Endodermal cell (in vitro differentiated cells): ENCODE measurements at regions not wholly inside any gene's neighbourhood (a gene's known extent, or its start where the extent isn't known, plus 50 kb on each side); places are given as distances from the start of the nearest gene placed in this dataset.

Experiments
- DNase-seq: peaks from one replicate; pipeline ENCODE4 v3.0.0-alpha.2; 2017
- H3K27ac ChIP-seq: 2 replicates; pipeline ENCODE4 v1.5.1; 2013; ENCODE audit warnings: mild to moderate bottlenecking, low read depth, low read length, moderate library complexity
- H3K27me3 ChIP-seq: 2 replicates; pipeline ENCODE4 v1.6.1; 2013; ENCODE audit warnings: mild to moderate bottlenecking, low read length, moderate library complexity; ENCODE audit not compliant: insufficient read depth, control insufficient read depth, poor library complexity, severe bottlenecking
- H3K36me3 ChIP-seq: 2 replicates; pipeline ENCODE4 v1.7.0; 2013; ENCODE audit warnings: mild to moderate bottlenecking, low read length, moderate library complexity; ENCODE audit not compliant: control insufficient read depth, insufficient read depth
- H3K4me1 ChIP-seq: one replicate; pipeline ENCODE4 v1.7.0; 2013; ENCODE audit warnings: low read length; ENCODE audit not compliant: control insufficient read depth, insufficient read depth
- H3K4me3 ChIP-seq: 2 replicates; pipeline ENCODE4 v1.5.1; 2013; ENCODE audit warnings: mild to moderate bottlenecking, low read length, moderate library complexity
- H3K9ac ChIP-seq: 2 replicates; pipeline ENCODE4 v1.6.1; 2013; ENCODE audit warnings: mild to moderate bottlenecking, low read length, moderate library complexity; ENCODE audit not compliant: poor library complexity, severe bottlenecking; ENCODE audit errors: extremely low read depth
- H3K9me3 ChIP-seq: 2 replicates; pipeline ENCODE4 v1.6.1; 2013; ENCODE audit warnings: mild to moderate bottlenecking, low read length, moderate library complexity; ENCODE audit not compliant: control insufficient read depth
- H3K27ac Mint-ChIP-seq: 2 replicates; pipeline ENCODE4 v1.8.0; 2020; ENCODE audit warnings: mixed read lengths
- H3K27me3 Mint-ChIP-seq: 2 replicates; pipeline ENCODE4 v1.8.0; 2021; ENCODE audit warnings: mild to moderate bottlenecking, mixed read lengths; ENCODE audit not compliant: insufficient read depth
- H3K36me3 Mint-ChIP-seq: 2 replicates; pipeline ENCODE4 v1.8.0; 2020; ENCODE audit warnings: low read depth, mixed read lengths
- H3K4me1 Mint-ChIP-seq: 2 replicates; pipeline ENCODE4 v1.8.0; 2020; ENCODE audit warnings: mixed read lengths
- H3K4me3 Mint-ChIP-seq: 2 replicates; pipeline ENCODE4 v1.8.0; 2020; ENCODE audit warnings: mild to moderate bottlenecking, moderate library complexity, mixed read lengths
- H3K9me3 Mint-ChIP-seq: 2 replicates; pipeline ENCODE4 v1.8.0; 2020; ENCODE audit warnings: mild to moderate bottlenecking, mixed read lengths
- WGBS, 2 experiments: methylation state at CpG; one replicate each; pipeline versions ENCODE4 v1.1.5 to v1.1.7; 2013; ENCODE audit warnings: missing lambda C conversion rate in 2 of 2, mixed read lengths in 1 of 2; ENCODE audit not compliant: insufficient coverage in 1 of 2, insufficient read length in 1 of 2; 5-methylcytosine and 5-hydroxymethylcytosine counted together
- TF ChIP-seq, protein P1 (sequence below): fragments of 200-600 bp; sonication (generic); conservative IDR thresholded peaks from 2 replicates; pipeline ENCODE4 v1.5.0; 2021; ENCODE audit warnings: antibody characterized with exemption, mild to moderate bottlenecking

GRCh38 chr10:55104738-55105137 is 303.7 kb upstream of the PCDH15 start:
- Histone ChIP-seq H3K9ac (no peak overlapping the region), H3K36me3 (no peaks in the 10 kb centered on the region), H3K27me3 (no peaks in the 10 kb centered on the region), H3K4me3 (no peak overlapping the region), H3K9me3 (no peaks in the 10 kb centered on the region), H3K27ac (no peak overlapping the region), H3K4me1 (no peaks in the 10 kb centered on the region)
- Mint-ChIP-seq H3K27ac (no peak overlapping the region), H3K4me3 (no peak overlapping the region), H3K27me3 (no peaks in the 10 kb centered on the region), H3K9me3 (no peaks in the 10 kb centered on the region), H3K4me1 (peaks cover 6% of the 10 kb centered on the region), H3K36me3 (no peaks in the 10 kb centered on the region)
- 80 to 95% methylated on average over 1 to 2 of the region's 2 CpGs for WGBS, 2 experiments
- no peak for DNase-seq
- TF ChIP-seq, protein P1, sequence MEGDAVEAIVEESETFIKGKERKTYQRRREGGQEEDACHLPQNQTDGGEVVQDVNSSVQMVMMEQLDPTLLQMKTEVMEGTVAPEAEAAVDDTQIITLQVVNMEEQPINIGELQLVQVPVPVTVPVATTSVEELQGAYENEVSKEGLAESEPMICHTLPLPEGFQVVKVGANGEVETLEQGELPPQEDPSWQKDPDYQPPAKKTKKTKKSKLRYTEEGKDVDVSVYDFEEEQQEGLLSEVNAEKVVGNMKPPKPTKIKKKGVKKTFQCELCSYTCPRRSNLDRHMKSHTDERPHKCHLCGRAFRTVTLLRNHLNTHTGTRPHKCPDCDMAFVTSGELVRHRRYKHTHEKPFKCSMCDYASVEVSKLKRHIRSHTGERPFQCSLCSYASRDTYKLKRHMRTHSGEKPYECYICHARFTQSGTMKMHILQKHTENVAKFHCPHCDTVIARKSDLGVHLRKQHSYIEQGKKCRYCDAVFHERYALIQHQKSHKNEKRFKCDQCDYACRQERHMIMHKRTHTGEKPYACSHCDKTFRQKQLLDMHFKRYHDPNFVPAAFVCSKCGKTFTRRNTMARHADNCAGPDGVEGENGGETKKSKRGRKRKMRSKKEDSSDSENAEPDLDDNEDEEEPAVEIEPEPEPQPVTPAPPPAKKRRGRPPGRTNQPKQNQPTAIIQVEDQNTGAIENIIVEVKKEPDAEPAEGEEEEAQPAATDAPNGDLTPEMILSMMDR = no peak

DNA sequence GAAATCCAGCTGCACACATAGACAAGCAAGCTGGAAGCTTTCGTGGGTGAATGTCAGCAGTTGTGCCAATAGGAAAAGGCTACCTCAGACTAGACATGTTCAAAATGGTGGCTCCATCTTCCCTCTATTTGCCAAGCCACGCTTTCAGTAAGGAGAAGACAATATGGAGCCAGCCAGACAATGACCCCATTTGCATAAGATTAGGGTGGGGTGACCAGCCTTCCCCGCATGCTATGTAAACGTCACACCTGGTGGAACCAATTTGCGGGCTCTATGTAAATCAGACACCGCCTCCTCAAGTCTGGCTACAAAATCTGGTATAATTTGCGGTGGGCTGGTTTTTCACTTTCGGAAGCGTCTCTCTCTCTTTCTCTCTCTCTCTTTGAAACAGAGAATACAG is 297.4 kb upstream of the PCDH15 start:
- no peaks in the 10 kb centered on the region for H3K27me3 Mint-ChIP-seq
- Histone ChIP-seq H3K4me1 (no peaks in the 10 kb centered on the region), H3K4me3 (no peak overlapping the region), H3K27ac (no peak overlapping the region), H3K27me3 (no peaks in the 10 kb centered on the region), H3K9me3 (no peaks in the 10 kb centered on the region), H3K9ac (no peak overlapping the region), H3K36me3 (no peaks in the 10 kb centered on the region)
- H3K36me3 Mint-ChIP-seq = no peaks in the 10 kb centered on the region
- H3K4me1 Mint-ChIP-seq = peaks cover under 1% of the 10 kb centered on the region
- DNase-seq = peak; percentile 53
- H3K4me3 Mint-ChIP-seq = no peak overlapping the region
- 91 to 93% methylated on average over 8 to 9 of the region's 9 CpGs for WGBS, 2 experiments
- no peaks in the 10 kb centered on the region for H3K9me3 Mint-ChIP-seq
- H3K27ac Mint-ChIP-seq = no peak overlapping the region
- TF ChIP-seq, protein P1 = no peak

DNA sequence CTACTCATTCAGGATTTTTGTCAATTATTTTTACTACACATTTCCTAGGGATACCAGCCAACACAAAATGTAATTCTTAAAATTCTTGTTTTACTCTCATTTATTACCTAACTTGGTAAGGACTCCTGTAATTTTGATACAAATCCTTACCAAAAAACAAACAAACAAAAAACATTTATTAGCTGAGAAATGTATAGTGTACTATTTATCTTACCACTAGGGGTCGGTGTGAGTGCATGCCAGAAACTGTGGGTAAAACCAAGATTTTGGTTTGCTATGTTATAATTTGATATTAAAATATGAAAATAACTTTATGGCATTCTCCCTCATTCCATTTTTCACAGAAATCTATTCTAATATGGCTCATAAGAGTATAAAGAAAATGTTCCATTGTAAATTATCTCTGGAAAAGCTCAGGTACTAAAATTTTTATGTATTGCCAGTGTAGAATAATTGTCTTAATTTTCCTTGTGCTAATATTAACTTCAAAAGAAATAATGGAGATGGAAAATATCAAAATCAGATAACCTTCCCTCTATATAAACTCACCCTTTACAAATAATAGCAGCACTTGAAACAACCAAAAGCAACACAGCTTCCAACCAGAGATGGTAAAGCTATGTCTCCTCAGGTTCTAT is 290.8 kb upstream of the PCDH15 start:
- Mint-ChIP-seq H3K27me3 (no peaks in the 10 kb centered on the region), H3K27ac (no peak overlapping the region), H3K36me3 (no peaks in the 10 kb centered on the region), H3K4me1 (no peaks in the 10 kb centered on the region), H3K9me3 (no peaks in the 10 kb centered on the region), H3K4me3 (no peak overlapping the region)
- WGBS, 2 experiments = no CpG with 5 or more reads among the region's 1 CpG
- H3K27ac ChIP-seq = no peak overlapping the region
- H3K9ac ChIP-seq = no peak overlapping the region
- no peaks in the 10 kb centered on the region for H3K27me3 ChIP-seq
- no peaks in the 10 kb centered on the region for H3K36me3 ChIP-seq
- no peak for DNase-seq
- H3K9me3 ChIP-seq = no peaks in the 10 kb centered on the region
- H3K4me3 ChIP-seq = no peak overlapping the region
- H3K4me1 ChIP-seq = no peaks in the 10 kb centered on the region
- TF ChIP-seq, protein P1 = peak; percentile 89
